ENCODE measurements at regions not wholly inside any gene's neighbourhood (a gene's known extent, or its start where the extent isn't known, plus 50 kb on each side); places are given as distances from the start of the nearest gene placed in this dataset.

- FAIRE-seq (no peak), ATAC-seq (no peak), DNase-seq (ENCODE audit: low spot score) (no peak)
- Histone ChIP-seq H3K4me2 (ENCODE audit: low read depth, low read length) (no peak overlapping the region), H2AFZ (ENCODE audit: low read length) (no peak overlapping the region), H3K4me1 (ENCODE audit: insufficient read depth, low read length) (no peaks in the 10 kb centered on the region), H4K20me1 (ENCODE audit: insufficient read depth, low read length) (no peaks in the 10 kb centered on the region), H3K27ac (ENCODE audit: extremely low read length, insufficient read depth, low read length) (no peak overlapping the region), H3K27me3 (ENCODE audit: control insufficient read depth in 1 of 2, insufficient read depth in 2 of 2, low read length in 2 of 2) (no peaks in the 10 kb centered on the region), H3K9ac (ENCODE audit: insufficient read depth, low read depth, low read length) (no peak overlapping the region), H3K36me3 (replicated peaks in 1 of 2; ENCODE audit: control insufficient read depth in 1 of 2, insufficient read depth in 2 of 2, low read length in 2 of 2) (no peaks in the 10 kb centered on the region), H3K9me3 (ENCODE audit: low read length) (peaks cover 10% of the 10 kb centered on the region), H3K79me2 (ENCODE audit: insufficient read depth, low read length) (no peaks in the 10 kb centered on the region), H3K4me3 (replicated peaks in 1 of 3; ENCODE audit: insufficient read depth in 1 of 3, low read depth in 2 of 3, low read length in 3 of 3) (no peak overlapping the region)
- TF ChIP-seq NFKBIZ (CRISPR knock-in tag; IDR thresholded peaks at IDR 0.05): no peak
- TF ChIP-seq MTA3 (CRISPR knock-in tag; IDR thresholded peaks at IDR 0.05): no peak
- no peak for TF ChIP-seq ZNF367 (CRISPR knock-in tag; IDR thresholded peaks at IDR 0.05; ENCODE audit: borderline replicate concordance)
- in situ Hi-C loops (cut with HindIII; ENCODE audit: extremely low pct_ligation_motif_present, low pct_unique_long_range_greater_than_20kb) (no loop called here), intact Hi-C loops (cut with micrococcal nuclease; ENCODE audit: unreplicated experiment) (no loop called here)
- WGBS (ENCODE audit: low lambda C conversion rate): 2% methylated on average over 2 of the region's 2 CpGs
- BruUV-seq (replicated peaks): no TSS peak
- POLR2A ChIA-PET: no interaction called here
- CTCF ChIA-PET (ENCODE audit: low intra/inter-chr PET ratio, low total read pairs): no interaction called here
Observed at GRCh38 chr7:18336626-18337025, 158.9 kb upstream of the HDAC9 start.

- no peak for DNase-seq (ENCODE audit: low spot score)
- Histone ChIP-seq H3K4me3 (replicated peaks in 1 of 3; ENCODE audit: insufficient read depth in 1 of 3, low read depth in 2 of 3, low read length in 3 of 3) (no peak overlapping the region), H3K4me2 (ENCODE audit: low read depth, low read length) (no peak overlapping the region), H3K4me1 (ENCODE audit: insufficient read depth, low read length) (no peaks in the 10 kb centered on the region), H3K36me3 (replicated peaks in 1 of 2; ENCODE audit: control insufficient read depth in 1 of 2, insufficient read depth in 2 of 2, low read length in 2 of 2) (no peaks in the 10 kb centered on the region), H3K27ac (ENCODE audit: extremely low read length, insufficient read depth, low read length) (no peak overlapping the region), H3K9ac (ENCODE audit: insufficient read depth, low read depth, low read length) (no peak overlapping the region), H3K27me3 (ENCODE audit: control insufficient read depth in 1 of 2, insufficient read depth in 2 of 2, low read length in 2 of 2) (no peaks in the 10 kb centered on the region), H3K79me2 (ENCODE audit: insufficient read depth, low read length) (no peaks in the 10 kb centered on the region), H4K20me1 (ENCODE audit: insufficient read depth, low read length) (no peaks in the 10 kb centered on the region), H3K9me3 (ENCODE audit: low read length) (peaks cover 10% of the 10 kb centered on the region), H2AFZ (ENCODE audit: low read length) (no peak overlapping the region)
- POLR2A ChIA-PET: no interaction called here
- WGBS (ENCODE audit: low lambda C conversion rate): 19% methylated on average over 5 of the region's 5 CpGs
- intact Hi-C loops (cut with micrococcal nuclease; ENCODE audit: unreplicated experiment): no loop called here
- ATAC-seq: no peak
- in situ Hi-C loops (cut with HindIII; ENCODE audit: extremely low pct_ligation_motif_present, low pct_unique_long_range_greater_than_20kb): no loop called here
- CTCF ChIA-PET (ENCODE audit: low intra/inter-chr PET ratio, low total read pairs): no interaction called here
- no TSS peak for BruUV-seq (replicated peaks)
- FAIRE-seq: no peak
- no peak for TF ChIP-seq ZNF264 (CRISPR knock-in tag; IDR thresholded peaks at IDR 0.05)
- no peak for TF ChIP-seq ZNF550 (CRISPR knock-in tag; IDR thresholded peaks at IDR 0.05; ENCODE audit: borderline replicate concordance)
- no peak for TF ChIP-seq CCDC6 (CRISPR knock-in tag; IDR thresholded peaks at IDR 0.05)
- no peak for TF ChIP-seq ZGPAT (CRISPR knock-in tag; IDR thresholded peaks at IDR 0.05)
- TF ChIP-seq AKAP8 (CRISPR knock-in tag; IDR thresholded peaks at IDR 0.05): no peak
- TF ChIP-seq MBNL3 (CRISPR knock-in tag; conservative IDR thresholded peaks at IDR 0.05): no peak
- TF ChIP-seq ZNF773 (CRISPR knock-in tag; IDR thresholded peaks at IDR 0.05; ENCODE audit: borderline replicate concordance): no peak
- no peak for TF ChIP-seq KDM4B (CRISPR knock-in tag; IDR thresholded peaks at IDR 0.05)
- no peak for TF ChIP-seq ZNF556 (CRISPR knock-in tag; IDR thresholded peaks at IDR 0.05; ENCODE audit: borderline replicate concordance)
- no peak for TF ChIP-seq U2AF1 (optimal IDR thresholded peaks at IDR 0.05; ENCODE audit: low read depth, low read length)
- no peak for TF ChIP-seq ZNF484 (CRISPR knock-in tag; IDR thresholded peaks at IDR 0.05; ENCODE audit: borderline replicate concordance, low read depth)
- no peak for TF ChIP-seq ZBTB25 (CRISPR knock-in tag; IDR thresholded peaks at IDR 0.05)
- TF ChIP-seq ZBTB1 (CRISPR knock-in tag; IDR thresholded peaks at IDR 0.05; ENCODE audit: borderline replicate concordance): no peak
- no peak for TF ChIP-seq FOSL1 (CRISPR knock-in tag; IDR thresholded peaks at IDR 0.05; ENCODE audit: borderline replicate concordance)
Observed at GRCh38 chr7:18337048-18337809, 158.3 kb upstream of the HDAC9 start.
